Adipocyte (in vitro differentiated cells): ENCODE measurements at regions not wholly inside any gene's neighbourhood (a gene's known extent, or its start where the extent isn't known, plus 50 kb on each side); places are given as distances from the start of the nearest gene placed in this dataset.
A peak's percentile ranks its signal among the peaks of the same experiment; 100 is the strongest.

ENCODE experiments used
- DNase-seq: peaks from one replicate; pipeline ENCODE4 v3.0.0-alpha.2; 2015; ENCODE audit warnings: low read depth
- H3K27me3 ChIP-seq: replicated peaks from 2 replicates; pipeline ENCODE4 v1.7.0; 2013; ENCODE audit warnings: mild to moderate bottlenecking, low read length, moderate library complexity; ENCODE audit not compliant: control insufficient read depth, insufficient read depth
- H3K36me3 ChIP-seq: 2 replicates; pipeline ENCODE4 v1.7.0; 2013; ENCODE audit warnings: low read length, mild to moderate bottlenecking, moderate library complexity; ENCODE audit not compliant: control insufficient read depth, insufficient read depth, severe bottlenecking
- H3K4me1 ChIP-seq: 2 replicates; pipeline ENCODE4 v1.7.0; 2013; ENCODE audit warnings: mild to moderate bottlenecking, low read length, moderate library complexity; ENCODE audit not compliant: control insufficient read depth, insufficient read depth
- H3K4me3 ChIP-seq: 2 replicates; pipeline ENCODE4 v1.7.0; 2013; ENCODE audit warnings: mild to moderate bottlenecking, low read length, moderate library complexity
- H3K9ac ChIP-seq: 2 replicates; pipeline ENCODE4 v1.7.0; 2013; ENCODE audit warnings: mild to moderate bottlenecking, low read length, moderate library complexity
- H3K9me3 ChIP-seq: 2 replicates; pipeline ENCODE4 v1.7.0; 2013; ENCODE audit warnings: mild to moderate bottlenecking, low read length, moderate library complexity; ENCODE audit not compliant: control insufficient read depth

- Histone ChIP-seq H3K9ac (no peak overlapping the region), H3K4me3 (no peak overlapping the region), H3K9me3 (no peaks in the 10 kb centered on the region), H3K4me1 (no peaks in the 10 kb centered on the region), H3K36me3 (no peaks in the 10 kb centered on the region), H3K27me3 (no peaks in the 10 kb centered on the region)
- no peak for DNase-seq
Observed at GRCh38 chr17:70655176-70655958, 486.0 kb downstream of the KCNJ2 start.

- Histone ChIP-seq H3K27me3 (no peaks in the 10 kb centered on the region), H3K4me3 (no peak overlapping the region), H3K36me3 (no peaks in the 10 kb centered on the region), H3K9ac (no peak overlapping the region), H3K9me3 (no peaks in the 10 kb centered on the region), H3K4me1 (peaks cover 15% of the 10 kb centered on the region)
- DNase-seq, result no peak
Observed at GRCh38 chr17:70658317-70658716, 489.0 kb downstream of the KCNJ2 start.

- no peaks in the 10 kb centered on the region for H3K27me3 ChIP-seq
- peaks cover 15% of the 10 kb centered on the region for H3K4me1 ChIP-seq
- no peaks in the 10 kb centered on the region for H3K9me3 ChIP-seq
- DNase-seq, result no peak
- no peaks in the 10 kb centered on the region for H3K36me3 ChIP-seq
- H3K4me3 ChIP-seq, result no peak overlapping the region
- H3K9ac ChIP-seq, result no peak overlapping the region
Observed at GRCh38 chr17:70658840-70659239, 489.5 kb downstream of the KCNJ2 start.

- no peak overlapping the region for H3K9ac ChIP-seq
- no peaks in the 10 kb centered on the region for H3K36me3 ChIP-seq
- no peak for DNase-seq
- H3K4me3 ChIP-seq, result peak overlapping the region; percentile 35
- no peaks in the 10 kb centered on the region for H3K9me3 ChIP-seq
- no peaks in the 10 kb centered on the region for H3K27me3 ChIP-seq
- H3K4me1 ChIP-seq, result peaks cover 15% of the 10 kb centered on the region
Observed at GRCh38 chr17:70661342-70662222, 492.2 kb downstream of the KCNJ2 start.

- Histone ChIP-seq H3K9ac (no peak overlapping the region), H3K9me3 (no peaks in the 10 kb centered on the region), H3K4me1 (no peaks in the 10 kb centered on the region), H3K4me3 (no peak overlapping the region), H3K36me3 (no peaks in the 10 kb centered on the region), H3K27me3 (peaks cover 8% of the 10 kb centered on the region)
- DNase-seq, result no peak
Observed at GRCh38 chr17:70668276-70668937, 499.1 kb downstream of the KCNJ2 start.

GRCh38 chr17:70668938-70669778 is 499.8 kb downstream of the KCNJ2 start:
- H3K36me3 ChIP-seq, result no peaks in the 10 kb centered on the region
- no peak for DNase-seq
- no peak overlapping the region for H3K4me3 ChIP-seq
- H3K9ac ChIP-seq, result no peak overlapping the region
- peaks cover 8% of the 10 kb centered on the region for H3K27me3 ChIP-seq
- no peaks in the 10 kb centered on the region for H3K4me1 ChIP-seq
- no peaks in the 10 kb centered on the region for H3K9me3 ChIP-seq

GRCh38 chr17:70674061-70674460 is 504.7 kb downstream of the KCNJ2 start:
- H3K4me3 ChIP-seq, result no peak overlapping the region
- no peak overlapping the region for H3K9ac ChIP-seq
- H3K27me3 ChIP-seq, result peaks cover 11% of the 10 kb centered on the region
- H3K36me3 ChIP-seq, result no peaks in the 10 kb centered on the region
- no peaks in the 10 kb centered on the region for H3K4me1 ChIP-seq
- no peaks in the 10 kb centered on the region for H3K9me3 ChIP-seq
- DNase-seq, result no peak

- Histone ChIP-seq H3K27me3 (peaks cover 7% of the 10 kb centered on the region), H3K36me3 (no peaks in the 10 kb centered on the region), H3K4me1 (no peaks in the 10 kb centered on the region), H3K4me3 (no peak overlapping the region), H3K9me3 (no peaks in the 10 kb centered on the region), H3K9ac (no peak overlapping the region)
- DNase-seq, result no peak
Observed at GRCh38 chr17:70675070-70675590, 505.8 kb downstream of the KCNJ2 start.

GRCh38 chr17:70677783-70678647 is 508.7 kb downstream of the KCNJ2 start:
- H3K27me3 ChIP-seq, result peaks cover 3% of the 10 kb centered on the region
- no peak overlapping the region for H3K9ac ChIP-seq
- DNase-seq, result no peak
- H3K4me3 ChIP-seq, result no peak overlapping the region
- no peaks in the 10 kb centered on the region for H3K4me1 ChIP-seq
- no peaks in the 10 kb centered on the region for H3K9me3 ChIP-seq
- no peaks in the 10 kb centered on the region for H3K36me3 ChIP-seq

- Histone ChIP-seq H3K4me3 (no peak overlapping the region), H3K27me3 (peaks cover 3% of the 10 kb centered on the region), H3K36me3 (no peaks in the 10 kb centered on the region), H3K9me3 (no peaks in the 10 kb centered on the region), H3K9ac (no peak overlapping the region), H3K4me1 (no peaks in the 10 kb centered on the region)
- DNase-seq, result no peak
Observed at GRCh38 chr17:70678889-70679288, 509.6 kb downstream of the KCNJ2 start.
